HEK293T (cell line): ENCODE measurements at regions not wholly inside any gene's neighbourhood (a gene's known extent, or its start where the extent isn't known, plus 50 kb on each side); places are given as distances from the start of the nearest gene placed in this dataset.

ENCODE experiments used
- CTCF ChIA-PET: fragments of 350-600 bp; formaldehyde crosslinking; extraction: SDS; loops from one replicate; lab custom pipeline; 2021; ENCODE audit warnings: antibody characterized with exemption, inconsistent platforms; lab: Yijun Ruan, JAX
- POLR2A ChIA-PET: fragments of 350-600 bp; formaldehyde crosslinking; extraction: SDS; loops from one replicate; lab custom pipeline; 2020; ENCODE audit warnings: antibody characterized with exemption, inconsistent platforms; lab: Yijun Ruan, JAX
- DNase-seq: peaks from one replicate; pipeline ENCODE4 v3.0.0; 2012; ENCODE audit warnings: mixed read lengths; ENCODE audit errors: extremely low spot score
- ARNT ChIP-seq: fragments of 450-650 bp; IDR thresholded peaks from 2 replicates; pipeline ENCODE4 v1.6.1; 2017; ENCODE audit warnings: mild to moderate bottlenecking
- BHLHE40 ChIP-seq: fragments of 450-650 bp; IDR thresholded peaks from 2 replicates; pipeline ENCODE4 v1.6.1; 2016; ENCODE audit warnings: mild to moderate bottlenecking, moderate library complexity, borderline replicate concordance
- CTBP1 ChIP-seq: fragments of 450-650 bp; IDR thresholded peaks from 2 replicates; pipeline ENCODE4 v1.6.1; 2016; ENCODE audit warnings: borderline replicate concordance
- ELF4 ChIP-seq: fragments of 450-650 bp; IDR thresholded peaks from 2 replicates; pipeline ENCODE4 v1.6.1; 2017; ENCODE audit warnings: antibody characterized with exemption
- FOXA1 ChIP-seq: fragments of 450-650 bp; IDR thresholded peaks from 2 replicates; pipeline ENCODE4 v1.6.1; 2016; ENCODE audit warnings: mild to moderate bottlenecking
- FOXK2 ChIP-seq: fragments of 450-650 bp; IDR thresholded peaks from 2 replicates; pipeline ENCODE4 v1.6.1; 2016; ENCODE audit warnings: mild to moderate bottlenecking
- FOXM1 ChIP-seq: fragments of 450-650 bp; IDR thresholded peaks from 2 replicates; pipeline ENCODE4 v1.6.1; 2017; ENCODE audit warnings: mild to moderate bottlenecking, borderline replicate concordance
- HDGF ChIP-seq: fragments of 450-650 bp; IDR thresholded peaks from 2 replicates; pipeline ENCODE4 v1.6.1; 2017; ENCODE audit warnings: antibody characterized with exemption, borderline replicate concordance
- L3MBTL2 ChIP-seq: fragments of 450-650 bp; conservative IDR thresholded peaks from 2 replicates; pipeline ENCODE4 v1.6.1; 2016; ENCODE audit warnings: mild to moderate bottlenecking
- LEF1 ChIP-seq: fragments of 450-650 bp; IDR thresholded peaks from 2 replicates; pipeline ENCODE4 v1.6.1; 2017; ENCODE audit warnings: mild to moderate bottlenecking, borderline replicate concordance
- NFRKB ChIP-seq: fragments of 450-650 bp; IDR thresholded peaks from 2 replicates; pipeline ENCODE4 v1.6.1; 2016; ENCODE audit warnings: mild to moderate bottlenecking, moderate library complexity
- SP1 ChIP-seq: fragments of 450-650 bp; IDR thresholded peaks from 2 replicates; pipeline ENCODE4 v1.6.1; 2017
- SUZ12 ChIP-seq: fragments of 450-650 bp; IDR thresholded peaks from 2 replicates; pipeline ENCODE4 v1.6.1; 2016; ENCODE audit warnings: mild to moderate bottlenecking
- TARDBP ChIP-seq: fragments of 450-650 bp; IDR thresholded peaks from 2 replicates; pipeline ENCODE4 v1.6.1; 2016
- ZNF384 ChIP-seq: fragments of 450-650 bp; IDR thresholded peaks from 2 replicates; pipeline ENCODE4 v1.6.1; 2016
- TF ChIP-seq, protein P1 (sequence below): fragments of 450-650 bp; IDR thresholded peaks from 2 replicates; pipeline ENCODE4 v1.6.1; 2016

- POLR2A ChIA-PET = no interaction called here
- no peak for TF ChIP-seq BHLHE40
- no peak for TF ChIP-seq TARDBP
- TF ChIP-seq CTBP1 = no peak
- no peak for TF ChIP-seq LEF1
- no peak for TF ChIP-seq FOXK2
- no peak for TF ChIP-seq SUZ12
- no peak for TF ChIP-seq FOXM1
- TF ChIP-seq ARNT = no peak
- TF ChIP-seq, protein P1, sequence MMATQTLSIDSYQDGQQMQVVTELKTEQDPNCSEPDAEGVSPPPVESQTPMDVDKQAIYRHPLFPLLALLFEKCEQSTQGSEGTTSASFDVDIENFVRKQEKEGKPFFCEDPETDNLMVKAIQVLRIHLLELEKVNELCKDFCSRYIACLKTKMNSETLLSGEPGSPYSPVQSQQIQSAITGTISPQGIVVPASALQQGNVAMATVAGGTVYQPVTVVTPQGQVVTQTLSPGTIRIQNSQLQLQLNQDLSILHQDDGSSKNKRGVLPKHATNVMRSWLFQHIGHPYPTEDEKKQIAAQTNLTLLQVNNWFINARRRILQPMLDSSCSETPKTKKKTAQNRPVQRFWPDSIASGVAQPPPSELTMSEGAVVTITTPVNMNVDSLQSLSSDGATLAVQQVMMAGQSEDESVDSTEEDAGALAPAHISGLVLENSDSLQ = no peak
- no peak for TF ChIP-seq FOXA1
- TF ChIP-seq SP1 = no peak
- TF ChIP-seq HDGF = no peak
- CTCF ChIA-PET = interaction anchor here (1.1 kb wide), 1 partner anchor 126 kb away, joined by 5 read pairs; no protein-coding TSS in a partner anchor
- no peak for DNase-seq
Measured at GRCh38 chr11:128279866-128280265, 307.5 kb downstream of the ETS1 start.

DNA sequence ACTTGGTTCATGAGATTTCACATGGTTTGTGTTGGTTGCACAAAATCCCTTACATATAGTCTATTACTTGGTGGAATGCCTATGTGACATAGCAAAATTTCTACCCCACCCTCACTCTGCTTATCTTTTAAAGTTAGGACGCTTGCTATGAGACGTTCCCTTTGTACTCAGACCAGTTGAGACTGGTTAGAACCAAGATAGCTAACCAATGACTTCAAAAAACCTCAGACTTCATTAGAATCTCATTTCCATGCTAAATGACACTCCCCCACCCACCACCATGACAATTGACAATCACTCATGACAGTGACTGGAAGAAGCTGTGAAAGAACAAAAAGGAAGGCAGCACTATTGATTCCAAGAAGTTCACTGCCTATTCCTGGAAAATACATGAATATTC, 313.6 kb downstream of the ETS1 start:
- TF ChIP-seq FOXM1 (no peak), ARNT (no peak), HDGF (no peak), LEF1 (no peak), SP1 (no peak), TARDBP (no peak), FOXA1 (no peak)
- CTCF ChIA-PET = interaction anchor here (0.8 kb wide), 1 partner anchor 183 kb away, joined by 3 read pairs; no protein-coding TSS in a partner anchor
- no peak for DNase-seq
- POLR2A ChIA-PET = no interaction called here

DNA sequence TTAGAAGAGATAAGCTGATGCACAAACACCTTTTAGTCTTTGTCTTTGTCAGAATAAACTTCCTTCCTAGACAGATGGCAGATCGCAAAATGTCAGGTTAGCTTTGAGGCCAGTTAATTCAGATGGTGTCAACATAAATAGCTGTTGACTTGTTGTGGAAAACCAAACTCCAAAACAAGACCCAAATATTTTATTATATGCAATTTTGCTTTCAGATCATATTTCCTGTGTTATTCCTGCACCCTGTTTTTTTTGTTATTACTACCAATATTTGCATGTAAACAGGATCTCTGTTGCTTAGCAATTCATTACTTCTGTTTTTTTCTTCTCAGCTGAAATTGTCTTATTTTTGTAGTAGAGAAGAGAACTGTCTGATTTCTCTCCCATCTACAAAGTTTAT, 316.0 kb downstream of the ETS1 start:
- CTCF ChIA-PET = no interaction called here
- POLR2A ChIA-PET = no interaction called here
- no peak for DNase-seq
- TF ChIP-seq, protein P1 = no peak
- TF ChIP-seq SP1 (no peak), SUZ12 (no peak), ARNT (no peak), FOXM1 (no peak), FOXK2 (no peak), BHLHE40 (no peak), L3MBTL2 (no peak), LEF1 (no peak), HDGF (no peak), ELF4 (no peak), CTBP1 (no peak), FOXA1 (no peak), NFRKB (no peak), TARDBP (no peak), ZNF384 (no peak)

GRCh38 chr11:128269466-128269865, 317.9 kb downstream of the ETS1 start:
- POLR2A ChIA-PET = no interaction called here
- no peak for DNase-seq
- CTCF ChIA-PET = no interaction called here
- TF ChIP-seq BHLHE40 (no peak), L3MBTL2 (no peak), ZNF384 (no peak), SP1 (no peak), SUZ12 (no peak), ELF4 (no peak), HDGF (no peak), LEF1 (no peak), FOXK2 (no peak)
- TF ChIP-seq, protein P1 = no peak

DNA sequence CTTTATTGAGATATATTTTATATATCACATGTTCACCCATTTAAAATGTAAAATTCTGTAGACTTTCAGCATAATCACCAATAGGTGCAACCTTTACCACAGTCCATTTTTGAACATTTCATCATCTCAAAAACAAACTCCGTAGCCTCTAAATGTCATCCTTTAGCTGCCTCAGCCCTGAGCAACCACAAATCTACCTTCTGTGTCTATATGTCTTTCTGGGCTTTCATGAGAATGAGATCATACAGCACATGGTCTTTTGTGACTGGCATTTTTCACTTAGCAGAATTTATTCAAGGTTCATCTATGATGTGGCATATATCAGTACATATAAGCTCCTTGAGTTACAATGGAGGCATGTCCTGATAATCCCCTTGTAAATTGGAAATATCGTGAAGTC, 320.5 kb downstream of the ETS1 start:
- TF ChIP-seq, protein P1 = no peak
- no peak for TF ChIP-seq SUZ12
- TF ChIP-seq NFRKB = no peak
- no peak for TF ChIP-seq FOXK2
- no peak for TF ChIP-seq HDGF
- no peak for TF ChIP-seq TARDBP
- no peak for TF ChIP-seq FOXM1
- TF ChIP-seq CTBP1 = no peak
- no peak for TF ChIP-seq ARNT
- TF ChIP-seq SP1 = no peak
- no peak for TF ChIP-seq LEF1
- TF ChIP-seq BHLHE40 = no peak
- TF ChIP-seq L3MBTL2 = no peak
- TF ChIP-seq ZNF384 = no peak
- no peak for TF ChIP-seq ELF4
- no peak for TF ChIP-seq FOXA1
- POLR2A ChIA-PET = no interaction called here
- no peak for DNase-seq
- CTCF ChIA-PET = interaction anchor here (0.6 kb wide), 1 partner anchor 108 kb away, joined by 3 read pairs; no protein-coding TSS in a partner anchor
